ENCODE measurements at regions not wholly inside any gene's neighbourhood (a gene's known extent, or its start where the extent isn't known, plus 50 kb on each side); places are given as distances from the start of the nearest gene placed in this dataset.

GRCh38 chr13:106981051-106981450 lies 413.1 kb upstream of the ARGLU1 start:
- no peak for DNase-seq (ENCODE audit: low read depth in 3 of 3)

GRCh38 chr13:106967391-106967790 lies 399.5 kb upstream of the ARGLU1 start:
- DNase-seq (ENCODE audit: low read depth in 3 of 3), result no peak

- DNase-seq (ENCODE audit: low read depth in 3 of 3), result no peak
Measured at GRCh38 chr13:106963151-106963550, 395.2 kb upstream of the ARGLU1 start.

GRCh38 chr13:106961651-106962050 lies 393.7 kb upstream of the ARGLU1 start:
- DNase-seq (ENCODE audit: low read depth in 3 of 3), result no peak

- no peak for DNase-seq (ENCODE audit: low read depth in 3 of 3)
Measured at GRCh38 chr13:106961216-106961615, 393.3 kb upstream of the ARGLU1 start.

GRCh38 chr13:106958621-106959048 lies 390.7 kb upstream of the ARGLU1 start:
- DNase-seq (ENCODE audit: low read depth in 3 of 3), result no peak

- DNase-seq (ENCODE audit: low read depth in 3 of 3), result no peak
Measured at GRCh38 chr13:106942563-106942962, 374.6 kb upstream of the ARGLU1 start.

- no peak for DNase-seq (ENCODE audit: low read depth in 3 of 3)
Measured at GRCh38 chr13:106941779-106942178, 373.8 kb upstream of the ARGLU1 start.

GRCh38 chr13:106927421-106927820 lies 359.5 kb upstream of the ARGLU1 start:
- DNase-seq (ENCODE audit: low read depth in 3 of 3), result no peak

GRCh38 chr13:106922384-106922783 lies 354.4 kb upstream of the ARGLU1 start:
- no peak for DNase-seq (ENCODE audit: low read depth in 3 of 3)

- no peak for DNase-seq (ENCODE audit: low read depth in 3 of 3)
Measured at GRCh38 chr13:106919638-106920037, 351.7 kb upstream of the ARGLU1 start.

GRCh38 chr13:106919133-106919532 lies 351.2 kb upstream of the ARGLU1 start:
- DNase-seq (ENCODE audit: low read depth in 3 of 3), result no peak

GRCh38 chr13:106918557-106918860 lies 350.6 kb upstream of the ARGLU1 start:
- no peak for DNase-seq (ENCODE audit: low read depth in 3 of 3)

- DNase-seq (ENCODE audit: low read depth in 3 of 3), result peak; percentile 30 to 71 (median 42)
Measured at GRCh38 chr13:106917673-106918556, 350.0 kb upstream of the ARGLU1 start.

GRCh38 chr13:106917024-106917571 lies 349.2 kb upstream of the ARGLU1 start:
- DNase-seq (ENCODE audit: low read depth in 3 of 3), result no peak

- DNase-seq (ENCODE audit: low read depth in 3 of 3), result no peak
Measured at GRCh38 chr13:106916329-106916976, 348.5 kb upstream of the ARGLU1 start.

GRCh38 chr13:106915146-106915545 lies 347.2 kb upstream of the ARGLU1 start:
- no peak for DNase-seq (ENCODE audit: low read depth in 3 of 3)

- no peak for DNase-seq (ENCODE audit: low read depth in 3 of 3)
Measured at GRCh38 chr13:106911627-106912026, 343.7 kb upstream of the ARGLU1 start.

GRCh38 chr13:106911020-106911419 lies 343.1 kb upstream of the ARGLU1 start:
- no peak for DNase-seq (ENCODE audit: low read depth in 3 of 3)

- no peak for DNase-seq (ENCODE audit: low read depth in 3 of 3)
Measured at GRCh38 chr13:106906426-106906996, 338.6 kb upstream of the ARGLU1 start.

GRCh38 chr13:106905380-106906162 lies 337.6 kb upstream of the ARGLU1 start:
- no peak for DNase-seq (ENCODE audit: low read depth in 3 of 3)

- no peak for DNase-seq (ENCODE audit: low read depth in 3 of 3)
Measured at GRCh38 chr13:106899442-106899841, 331.5 kb upstream of the ARGLU1 start.
